ENCODE measurements at regions not wholly inside any gene's neighbourhood (a gene's known extent, or its start where the extent isn't known, plus 50 kb on each side); places are given as distances from the start of the nearest gene placed in this dataset.
"Not testable (repeated sequence)": the region's sequence is repeated elsewhere in the genome, so short reads cannot be mapped to it uniquely, and the experiment has no call there.

- no peaks in the 10 kb centered on the region for H3K9me3 ChIP-seq (ENCODE audit: control insufficient read depth, insufficient read depth, low read length)
- no peak overlapping the region for H3K4me3 ChIP-seq (ENCODE audit: low read length)
- no peaks in the 10 kb centered on the region for H3K9me2 ChIP-seq (replicated peaks; ENCODE audit: control insufficient read depth, low read length)
- no peaks in the 10 kb centered on the region for H4K20me1 ChIP-seq (ENCODE audit: control insufficient read depth, insufficient read depth, low read depth, low read length)
- no peak for TF ChIP-seq EZH2phosphoT487 (IDR thresholded peaks at IDR 0.05; ENCODE audit: borderline replicate concordance, low read length)
- TF ChIP-seq CTCF (IDR thresholded peaks at IDR 0.05; ENCODE audit: low read depth, low read length, poor library complexity, severe bottlenecking): no peak
- H3K79me2 ChIP-seq (ENCODE audit: control insufficient read depth, low read length): no peaks in the 10 kb centered on the region
- no peaks in the 10 kb centered on the region for H3K36me3 ChIP-seq (ENCODE audit: control insufficient read depth, low read length)
- H3K27me3 ChIP-seq (ENCODE audit: control insufficient read depth, low read length): no peaks in the 10 kb centered on the region
- no peak overlapping the region for H3K4me2 ChIP-seq (ENCODE audit: low read length)
- H3K4me1 ChIP-seq (ENCODE audit: control insufficient read depth, low read length): no peaks in the 10 kb centered on the region
- no peaks in the 10 kb centered on the region for H3F3A ChIP-seq (ENCODE audit: control insufficient read depth, insufficient read depth)
- no peak overlapping the region for H3K27ac ChIP-seq (ENCODE audit: low read depth, low read length)
Observed at GRCh38 chr10:25842146-25842545, 91.9 kb upstream of the MYO3A start.

GRCh38 chr10:25843551-25844170 lies 90.4 kb upstream of the MYO3A start:
- TF ChIP-seq CTCF (IDR thresholded peaks at IDR 0.05; ENCODE audit: low read depth, low read length, poor library complexity, severe bottlenecking) (no peak), EZH2phosphoT487 (IDR thresholded peaks at IDR 0.05; ENCODE audit: borderline replicate concordance, low read length) (no peak)
- H3K27ac ChIP-seq (ENCODE audit: low read depth, low read length): no peak overlapping the region
- H3K4me1 ChIP-seq (ENCODE audit: control insufficient read depth, low read length): no peaks in the 10 kb centered on the region
- no peak overlapping the region for H3K4me2 ChIP-seq (ENCODE audit: low read length)
- H3K36me3 ChIP-seq (ENCODE audit: control insufficient read depth, low read length): no peaks in the 10 kb centered on the region
- H3K79me2 ChIP-seq (ENCODE audit: control insufficient read depth, low read length): no peaks in the 10 kb centered on the region
- H3F3A ChIP-seq (ENCODE audit: control insufficient read depth, insufficient read depth): no peaks in the 10 kb centered on the region
- no peaks in the 10 kb centered on the region for H3K27me3 ChIP-seq (ENCODE audit: control insufficient read depth, low read length)
- H3K9me2 ChIP-seq (replicated peaks; ENCODE audit: control insufficient read depth, low read length): no peaks in the 10 kb centered on the region
- H3K4me3 ChIP-seq (ENCODE audit: low read length): no peak overlapping the region
- no peaks in the 10 kb centered on the region for H4K20me1 ChIP-seq (ENCODE audit: control insufficient read depth, insufficient read depth, low read depth, low read length)
- no peaks in the 10 kb centered on the region for H3K9me3 ChIP-seq (ENCODE audit: control insufficient read depth, insufficient read depth, low read length)

GRCh38 chr10:25844716-25845115 lies 89.3 kb upstream of the MYO3A start:
- H3K4me2 ChIP-seq (ENCODE audit: low read length); H3K9me2 ChIP-seq (replicated peaks; ENCODE audit: control insufficient read depth, low read length); H3F3A ChIP-seq (ENCODE audit: control insufficient read depth, insufficient read depth); H4K20me1 ChIP-seq (ENCODE audit: control insufficient read depth, insufficient read depth, low read depth, low read length); H3K27ac ChIP-seq (ENCODE audit: low read depth, low read length); H3K27me3 ChIP-seq (ENCODE audit: control insufficient read depth, low read length); H3K4me1 ChIP-seq (ENCODE audit: control insufficient read depth, low read length); H3K9me3 ChIP-seq (ENCODE audit: control insufficient read depth, insufficient read depth, low read length); H3K4me3 ChIP-seq (ENCODE audit: low read length); H3K36me3 ChIP-seq (ENCODE audit: control insufficient read depth, low read length); H3K79me2 ChIP-seq (ENCODE audit: control insufficient read depth, low read length): not testable (repeated sequence)

GRCh38 chr10:25849268-25849667 lies 84.8 kb upstream of the MYO3A start:
- Histone ChIP-seq H4K20me1 (ENCODE audit: control insufficient read depth, insufficient read depth, low read depth, low read length) (no peaks in the 10 kb centered on the region), H3K9me2 (replicated peaks; ENCODE audit: control insufficient read depth, low read length) (no peaks in the 10 kb centered on the region), H3K4me3 (ENCODE audit: low read length) (no peak overlapping the region), H3K4me1 (ENCODE audit: control insufficient read depth, low read length) (no peaks in the 10 kb centered on the region), H3K36me3 (ENCODE audit: control insufficient read depth, low read length) (no peaks in the 10 kb centered on the region), H3K27me3 (ENCODE audit: control insufficient read depth, low read length) (peaks cover 3% of the 10 kb centered on the region; the same call in 1 of the 2 replicates), H3K27ac (ENCODE audit: low read depth, low read length) (no peak overlapping the region), H3K79me2 (ENCODE audit: control insufficient read depth, low read length) (no peaks in the 10 kb centered on the region), H3F3A (ENCODE audit: control insufficient read depth, insufficient read depth) (no peaks in the 10 kb centered on the region), H3K4me2 (ENCODE audit: low read length) (no peak overlapping the region), H3K9me3 (ENCODE audit: control insufficient read depth, insufficient read depth, low read length) (no peaks in the 10 kb centered on the region)
- TF ChIP-seq EZH2phosphoT487 (IDR thresholded peaks at IDR 0.05; ENCODE audit: borderline replicate concordance, low read length) (no peak), CTCF (IDR thresholded peaks at IDR 0.05; ENCODE audit: low read depth, low read length, poor library complexity, severe bottlenecking) (no peak)

Data from DOHH2 (cell line).